RWPE1 (cell line): ENCODE measurements at regions not wholly inside any gene's neighbourhood (a gene's known extent, or its start where the extent isn't known, plus 50 kb on each side); places are given as distances from the start of the nearest gene placed in this dataset.

ENCODE experiments used
- CTCF ChIA-PET: fragments of 350-600 bp; sonication (Branson Sonifier 250); formaldehyde crosslinking; extraction: SDS; loops from one replicate; lab custom pipeline; 2021; lab: Yijun Ruan, JAX
- POLR2A ChIA-PET: fragments of 400-600 bp; formaldehyde crosslinking; extraction: SDS; loops from one replicate; lab custom pipeline; 2020; ENCODE audit warnings: antibody characterized with exemption; ENCODE audit not compliant: low non-redundant PET; lab: Yijun Ruan, JAX
- DNase-seq: peaks from one replicate; pipeline ENCODE4 v3.0.0; 2012; ENCODE audit warnings: low spot score
- H3K27ac ChIP-seq: fragments of 450-650 bp; 2 replicates; pipeline ENCODE4 v1.5.1; 2017
- TF ChIP-seq, protein P1 (sequence below): fragments of 450-650 bp; conservative IDR thresholded peaks from 2 replicates; pipeline ENCODE4 v1.5.1; 2017; ENCODE audit warnings: low read depth, mild to moderate bottlenecking

- TF ChIP-seq, protein P1, sequence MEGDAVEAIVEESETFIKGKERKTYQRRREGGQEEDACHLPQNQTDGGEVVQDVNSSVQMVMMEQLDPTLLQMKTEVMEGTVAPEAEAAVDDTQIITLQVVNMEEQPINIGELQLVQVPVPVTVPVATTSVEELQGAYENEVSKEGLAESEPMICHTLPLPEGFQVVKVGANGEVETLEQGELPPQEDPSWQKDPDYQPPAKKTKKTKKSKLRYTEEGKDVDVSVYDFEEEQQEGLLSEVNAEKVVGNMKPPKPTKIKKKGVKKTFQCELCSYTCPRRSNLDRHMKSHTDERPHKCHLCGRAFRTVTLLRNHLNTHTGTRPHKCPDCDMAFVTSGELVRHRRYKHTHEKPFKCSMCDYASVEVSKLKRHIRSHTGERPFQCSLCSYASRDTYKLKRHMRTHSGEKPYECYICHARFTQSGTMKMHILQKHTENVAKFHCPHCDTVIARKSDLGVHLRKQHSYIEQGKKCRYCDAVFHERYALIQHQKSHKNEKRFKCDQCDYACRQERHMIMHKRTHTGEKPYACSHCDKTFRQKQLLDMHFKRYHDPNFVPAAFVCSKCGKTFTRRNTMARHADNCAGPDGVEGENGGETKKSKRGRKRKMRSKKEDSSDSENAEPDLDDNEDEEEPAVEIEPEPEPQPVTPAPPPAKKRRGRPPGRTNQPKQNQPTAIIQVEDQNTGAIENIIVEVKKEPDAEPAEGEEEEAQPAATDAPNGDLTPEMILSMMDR = no peak
- POLR2A ChIA-PET = no interaction called here
- H3K27ac ChIP-seq = no peak overlapping the region
- CTCF ChIA-PET = no interaction called here
- DNase-seq = peak; percentile 45
These were observed 64.0 kb downstream of the CCNG2 start for GRCh38 chr4:77220828-77221613.

DNA sequence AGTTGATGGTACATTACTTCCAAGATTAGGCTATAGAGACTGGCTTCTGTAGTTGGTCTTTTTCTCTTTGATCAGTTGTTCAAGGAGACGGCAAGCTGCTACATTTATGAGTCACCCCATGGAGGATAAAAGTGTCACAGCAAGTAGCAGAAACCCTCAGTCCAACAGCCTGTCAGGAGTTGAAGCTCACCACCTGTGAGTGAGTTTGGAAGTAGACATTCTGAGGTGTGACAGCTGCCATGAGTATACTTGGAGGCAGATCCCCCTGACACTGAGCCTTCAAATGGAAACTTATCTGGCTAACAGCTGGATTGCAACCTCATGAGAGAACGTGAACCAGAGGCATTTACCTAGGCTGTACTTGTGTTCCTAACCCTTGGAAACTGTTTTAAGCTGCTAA is 68.0 kb downstream of the CCNG2 start:
- TF ChIP-seq, protein P1 = no peak
- H3K27ac ChIP-seq = no peak overlapping the region
- ChIA-PET CTCF (interaction anchor here (0.6 kb wide), 1 partner anchor 15 kb away, joined by 3 read pairs; no protein-coding TSS in a partner anchor), POLR2A (no interaction called here)
- no peak for DNase-seq

GRCh38 chr4:77226939-77227705 is 70.1 kb downstream of the CCNG2 start:
- DNase-seq = no peak
- CTCF ChIA-PET = interaction anchor here (0.6 to 0.9 kb wide), 4 partner anchors 13 to 367 kb away, joined by 3 to 6 read pairs (median 4); no protein-coding TSS in a partner anchor
- POLR2A ChIA-PET = no interaction called here
- H3K27ac ChIP-seq = no peak overlapping the region
- TF ChIP-seq, protein P1 = no peak

DNA sequence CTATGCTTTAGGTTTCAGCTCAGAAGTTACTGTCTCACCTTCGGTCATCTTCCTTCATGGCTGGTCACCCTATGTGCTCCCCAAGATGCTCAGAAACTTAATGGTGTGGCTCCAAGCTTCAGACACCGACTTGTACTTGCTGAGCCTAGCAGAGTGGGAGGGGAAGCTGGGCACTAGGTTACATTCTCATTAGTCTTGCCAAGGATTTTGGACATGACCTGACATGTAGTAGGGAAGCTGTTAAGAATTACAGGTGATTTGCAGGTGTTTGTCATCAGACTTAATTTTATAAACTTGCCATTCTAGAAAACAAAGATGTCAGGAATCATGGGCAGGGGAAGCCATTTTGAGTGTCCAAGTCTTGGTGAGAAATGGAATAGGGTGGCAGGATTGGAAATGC is 72.4 kb downstream of the CCNG2 start:
- ChIA-PET CTCF (interaction anchor here (0.6 to 0.9 kb wide), 2 partner anchors 10 to 133 kb away, joined by 3 to 4 read pairs; no protein-coding TSS in a partner anchor), POLR2A (no interaction called here)
- TF ChIP-seq, protein P1 = no peak
- peak; percentile 56 for DNase-seq
- H3K27ac ChIP-seq = no peak overlapping the region

DNA sequence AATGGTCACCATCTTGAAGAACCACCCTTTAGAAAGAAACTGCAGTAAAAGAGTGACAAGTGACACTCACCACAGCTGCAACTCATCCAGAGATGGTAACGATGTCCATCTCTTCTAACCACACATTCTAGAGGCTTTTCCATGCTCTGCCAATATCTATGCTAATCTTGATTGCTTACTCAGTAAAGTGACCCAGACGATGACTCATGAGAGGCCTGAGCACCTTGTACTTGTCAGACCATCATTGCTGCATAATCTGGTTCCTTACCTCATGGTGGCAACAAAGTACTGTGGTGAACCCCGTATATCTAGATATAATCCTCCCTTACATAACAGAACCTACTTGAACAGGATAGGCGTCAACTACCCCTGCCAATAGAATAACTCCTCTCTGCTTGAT is 75.6 kb downstream of the CCNG2 start:
- ChIA-PET CTCF (interaction anchor here (0.6 to 1.6 kb wide), 5 partner anchors 126 to 326 kb away, joined by 3 to 4 read pairs (median 4); no protein-coding TSS in a partner anchor), POLR2A (no interaction called here)
- peak; percentile 20 for DNase-seq
- TF ChIP-seq, protein P1 = no peak
- H3K27ac ChIP-seq = no peak overlapping the region

DNA sequence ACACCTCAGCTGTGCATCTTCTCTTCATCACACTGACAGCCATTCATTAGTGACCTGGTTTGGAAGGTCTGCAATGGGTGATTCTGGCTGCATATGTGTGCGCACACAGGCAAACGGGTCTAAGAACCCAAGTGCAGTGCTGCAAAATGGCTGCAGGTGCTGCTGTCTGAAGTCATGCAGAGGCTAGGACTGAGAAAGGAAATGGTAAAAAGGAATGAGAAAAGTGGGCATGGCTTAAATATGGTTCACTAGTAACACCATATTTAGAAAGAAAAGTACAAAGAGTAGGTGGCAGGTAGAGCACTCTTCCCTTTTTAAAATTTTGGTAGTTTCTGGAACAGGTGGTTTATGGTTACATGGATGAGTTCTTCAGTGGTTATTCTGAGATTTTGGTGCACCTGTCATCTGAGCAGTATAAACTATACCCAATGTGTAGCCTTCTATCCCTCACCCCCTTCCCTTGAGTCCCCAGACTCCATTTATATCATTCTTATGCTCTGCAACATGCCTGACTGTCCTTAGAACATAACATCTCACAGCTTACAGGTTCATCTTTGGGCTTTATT is 78.4 kb downstream of the CCNG2 start:
- no peak for DNase-seq

More for the DNA sequence above, 78.4 kb downstream of the CCNG2 start:
- TF ChIP-seq, protein P1 = no peak
- POLR2A ChIA-PET = interaction anchor here (0.6 kb wide), 1 partner anchor 187 kb away, joined by 13 read pairs; no protein-coding TSS in a partner anchor
- no peak overlapping the region for H3K27ac ChIP-seq
- CTCF ChIA-PET = no interaction called here
